ENCODE measurements at regions not wholly inside any gene's neighbourhood (a gene's known extent, or its start where the extent isn't known, plus 50 kb on each side); places are given as distances from the start of the nearest gene placed in this dataset.

DNA sequence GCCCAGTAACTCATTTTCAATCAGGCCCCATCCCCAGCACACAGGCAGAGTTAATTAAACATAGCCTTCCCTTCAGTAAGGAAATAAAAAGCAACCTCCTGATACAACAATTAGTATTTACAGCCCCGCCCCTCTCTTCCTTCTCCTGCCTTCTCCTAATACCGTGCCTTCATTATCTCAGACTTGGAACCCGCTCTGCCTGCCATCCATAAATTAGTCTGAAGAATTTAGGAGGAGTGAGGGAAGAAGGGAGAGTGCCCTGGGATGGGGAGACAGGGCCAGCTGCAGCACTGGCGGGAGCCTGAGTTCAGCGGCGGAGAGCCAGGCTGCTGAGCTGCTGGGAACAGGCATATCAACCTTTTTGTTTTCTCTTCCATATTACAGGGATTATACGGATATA lies 172.8 kb downstream of the ACTL8 start:
- no peak for DNase-seq (ENCODE audit: low read depth)
- TF ChIP-seq, protein P1, sequence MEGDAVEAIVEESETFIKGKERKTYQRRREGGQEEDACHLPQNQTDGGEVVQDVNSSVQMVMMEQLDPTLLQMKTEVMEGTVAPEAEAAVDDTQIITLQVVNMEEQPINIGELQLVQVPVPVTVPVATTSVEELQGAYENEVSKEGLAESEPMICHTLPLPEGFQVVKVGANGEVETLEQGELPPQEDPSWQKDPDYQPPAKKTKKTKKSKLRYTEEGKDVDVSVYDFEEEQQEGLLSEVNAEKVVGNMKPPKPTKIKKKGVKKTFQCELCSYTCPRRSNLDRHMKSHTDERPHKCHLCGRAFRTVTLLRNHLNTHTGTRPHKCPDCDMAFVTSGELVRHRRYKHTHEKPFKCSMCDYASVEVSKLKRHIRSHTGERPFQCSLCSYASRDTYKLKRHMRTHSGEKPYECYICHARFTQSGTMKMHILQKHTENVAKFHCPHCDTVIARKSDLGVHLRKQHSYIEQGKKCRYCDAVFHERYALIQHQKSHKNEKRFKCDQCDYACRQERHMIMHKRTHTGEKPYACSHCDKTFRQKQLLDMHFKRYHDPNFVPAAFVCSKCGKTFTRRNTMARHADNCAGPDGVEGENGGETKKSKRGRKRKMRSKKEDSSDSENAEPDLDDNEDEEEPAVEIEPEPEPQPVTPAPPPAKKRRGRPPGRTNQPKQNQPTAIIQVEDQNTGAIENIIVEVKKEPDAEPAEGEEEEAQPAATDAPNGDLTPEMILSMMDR (IDR thresholded peaks at IDR 0.05; ENCODE audit: control insufficient read depth, extremely low read depth, insufficient read depth): no peak

DNA sequence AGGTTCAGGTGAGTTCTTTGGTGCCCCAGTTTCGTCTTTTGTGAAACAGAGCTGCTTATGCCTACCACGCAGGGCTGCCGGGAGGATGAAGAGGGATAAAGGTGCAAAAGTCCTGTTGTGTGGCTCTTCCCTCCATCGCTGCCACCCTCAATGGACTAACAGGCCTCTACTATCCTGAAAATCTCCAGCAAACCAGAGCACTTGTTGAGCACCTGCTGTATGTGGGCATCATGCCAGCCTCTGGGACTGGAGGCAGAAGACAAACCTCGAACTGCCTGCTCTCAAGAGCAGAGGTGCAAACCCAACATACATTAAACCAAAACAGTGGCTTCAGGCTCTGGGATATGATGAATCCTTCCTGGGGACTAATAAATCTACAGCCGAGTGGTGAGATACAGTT lies 174.1 kb downstream of the ACTL8 start:
- TF ChIP-seq, protein P1 (IDR thresholded peaks at IDR 0.05; ENCODE audit: control insufficient read depth, extremely low read depth, insufficient read depth): no peak
- DNase-seq (ENCODE audit: low read depth): no peak

More for the DNA sequence above, 172.8 kb downstream of the ACTL8 start:
- no peak overlapping the region for H3K4me3 ChIP-seq (ENCODE audit: low read depth, low read length)

DNA sequence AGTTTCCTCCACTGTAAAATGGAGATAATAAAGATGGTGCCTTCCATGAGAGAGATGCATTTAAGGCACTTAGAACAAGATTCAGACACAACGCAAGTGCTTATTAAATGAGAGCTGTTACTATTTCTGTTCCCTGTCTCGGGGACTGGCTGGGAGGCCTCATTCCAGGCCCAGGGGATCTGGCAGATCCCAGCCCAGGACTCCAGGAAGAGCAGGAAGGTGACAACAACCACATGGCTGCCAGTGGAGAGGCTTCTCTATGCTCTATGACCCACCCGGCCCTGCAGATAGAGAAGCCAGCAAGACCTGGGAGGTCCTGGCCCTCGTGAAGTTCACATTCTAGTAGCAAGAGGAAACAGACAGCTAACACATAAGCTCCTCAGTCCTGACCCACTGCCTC lies 175.5 kb downstream of the ACTL8 start:
- TF ChIP-seq, protein P1 (IDR thresholded peaks at IDR 0.05; ENCODE audit: control insufficient read depth, extremely low read depth, insufficient read depth): no peak
- no peak overlapping the region for H3K4me3 ChIP-seq (ENCODE audit: low read depth, low read length)
- DNase-seq (ENCODE audit: low read depth): no peak

More for the DNA sequence above, 174.1 kb downstream of the ACTL8 start:
- H3K4me3 ChIP-seq (ENCODE audit: low read depth, low read length): no peak overlapping the region

DNA sequence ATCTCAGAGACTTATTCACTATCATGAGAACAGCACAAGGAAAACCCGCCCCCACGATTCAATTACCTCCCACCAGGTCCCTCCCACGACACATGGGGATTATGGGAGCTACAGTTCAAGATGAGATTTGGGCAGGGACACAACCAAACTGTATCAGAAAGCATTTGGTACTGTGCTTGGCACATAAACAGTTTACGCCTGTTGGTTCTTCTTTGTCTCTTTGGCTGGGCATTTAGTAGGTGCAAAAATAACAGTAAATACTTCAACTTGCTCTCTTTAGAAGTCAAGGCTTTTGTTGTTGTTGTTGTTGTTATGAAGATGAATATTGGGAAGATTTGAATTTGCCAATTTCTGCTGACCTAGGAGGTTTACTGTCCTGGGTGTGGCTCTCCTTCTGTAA lies 175.4 kb upstream of the IGSF21 start:
- DNase-seq (ENCODE audit: low read depth): no peak
- TF ChIP-seq, protein P1 (IDR thresholded peaks at IDR 0.05; ENCODE audit: control insufficient read depth, extremely low read depth, insufficient read depth): no peak
- H3K4me3 ChIP-seq (ENCODE audit: low read depth, low read length): no peak overlapping the region

DNA sequence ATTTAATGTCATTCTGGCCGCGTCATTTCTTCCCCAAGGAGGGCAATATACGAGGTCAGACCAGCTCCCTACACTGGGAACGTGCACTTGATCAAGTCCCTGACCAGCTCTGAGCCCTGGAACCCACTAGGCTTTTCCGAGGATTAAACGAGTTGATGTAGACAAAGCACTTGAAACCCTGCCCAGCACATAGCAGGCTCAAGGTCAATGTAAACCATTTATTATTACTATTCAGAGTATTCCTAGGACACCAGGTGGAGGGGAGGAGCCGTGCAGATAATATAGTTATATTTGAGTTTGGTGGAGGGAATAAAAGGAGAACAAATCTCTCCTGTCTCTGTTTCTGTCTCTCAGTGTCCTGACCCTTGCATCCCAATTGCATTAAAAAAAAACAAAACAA lies 174.1 kb upstream of the IGSF21 start:
- DNase-seq (ENCODE audit: low read depth): no peak
- TF ChIP-seq, protein P1 (IDR thresholded peaks at IDR 0.05; ENCODE audit: control insufficient read depth, extremely low read depth, insufficient read depth): no peak
- H3K4me3 ChIP-seq (ENCODE audit: low read depth, low read length): no peak overlapping the region

DNA sequence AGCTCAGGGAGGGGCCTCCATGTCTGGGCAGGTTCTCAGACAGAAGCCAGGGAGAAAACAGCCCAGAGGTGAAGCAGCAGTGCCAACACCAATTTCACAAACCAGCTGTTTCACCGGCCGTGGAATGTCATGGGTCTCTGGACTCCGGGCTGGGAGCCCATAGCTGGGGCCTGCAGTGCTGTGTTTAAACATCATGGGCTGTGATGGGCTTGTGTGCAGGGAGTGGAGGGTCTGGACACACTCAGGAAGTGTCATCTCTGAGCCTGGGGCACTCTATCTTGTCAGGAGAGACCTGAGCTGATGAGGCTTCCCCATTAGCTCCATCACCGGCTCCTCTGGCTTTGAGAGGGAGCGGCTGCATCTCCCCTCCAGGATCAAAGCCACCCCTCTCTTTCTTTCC lies 173.6 kb upstream of the IGSF21 start:
- TF ChIP-seq, protein P1 (IDR thresholded peaks at IDR 0.05; ENCODE audit: control insufficient read depth, extremely low read depth, insufficient read depth): no peak
- no peak for DNase-seq (ENCODE audit: low read depth)
- H3K4me3 ChIP-seq (ENCODE audit: low read depth, low read length): no peak overlapping the region

DNA sequence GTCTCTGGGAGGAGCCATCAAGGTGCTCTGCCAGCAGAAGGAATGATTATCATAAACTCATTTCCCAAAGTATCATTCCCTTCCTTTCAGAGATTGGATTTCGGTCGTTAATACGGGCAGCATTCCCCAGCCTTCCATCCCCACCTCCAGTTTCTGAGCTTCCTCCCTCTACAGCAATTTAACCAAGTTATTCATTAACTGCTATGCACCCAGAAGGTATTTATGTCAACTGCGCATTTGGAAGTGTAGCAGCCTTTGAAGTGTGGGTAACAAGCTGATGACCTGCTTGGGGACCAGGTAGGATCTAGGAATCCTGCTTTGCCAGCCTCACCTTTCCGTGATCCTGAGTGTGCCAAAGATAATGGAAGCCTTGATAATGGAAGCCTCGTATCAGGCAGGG lies 172.4 kb upstream of the IGSF21 start:
- TF ChIP-seq, protein P1 (IDR thresholded peaks at IDR 0.05; ENCODE audit: control insufficient read depth, extremely low read depth, insufficient read depth): no peak
- no peak for DNase-seq (ENCODE audit: low read depth)
- no peak overlapping the region for H3K4me3 ChIP-seq (ENCODE audit: low read depth, low read length)
